Keratinocyte (primary cell): ENCODE measurements at regions not wholly inside any gene's neighbourhood (a gene's known extent, or its start where the extent isn't known, plus 50 kb on each side); places are given as distances from the start of the nearest gene placed in this dataset.

ENCODE experiments used
- DNase-seq: peaks from one replicate; pipeline ENCODE4 v3.0.0-alpha.2; 2011; ENCODE audit warnings: low read depth, missing footprints, low spot score
- FAIRE-seq: peaks from 2 replicates; lab custom pipeline; 2011; peaks lifted over from hg19 to GRCh38; lab: Jason Lieb, UNC
- H2AFZ ChIP-seq: 2 replicates; pipeline ENCODE4 v1.6.0; 2012; ENCODE audit warnings: low read length, control low read depth, inconsistent platforms; ENCODE audit not compliant: control insufficient read depth
- H3K27ac ChIP-seq: 2 replicates; pipeline ENCODE4 v1.5.1; 2011; ENCODE audit warnings: low read length; ENCODE audit not compliant: control insufficient read depth, insufficient read depth
- H3K27me3 ChIP-seq: 3 replicates; pipeline ENCODE4 v1.6.0; 2011; ENCODE audit warnings: low read length; ENCODE audit not compliant: control insufficient read depth, insufficient read depth; ENCODE audit errors: extremely low read depth
- H3K36me3 ChIP-seq, 2 experiments: 2 replicates in 1 of 2; 3 replicates in 1 of 2; pipeline ENCODE4 v1.5.1; 2011; ENCODE audit warnings: low read length in 2 of 2, mild to moderate bottlenecking in 1 of 2; ENCODE audit not compliant: control insufficient read depth in 2 of 2, insufficient read depth in 2 of 2; ENCODE audit errors: extremely low read depth in 1 of 2
- H3K4me1 ChIP-seq: 3 replicates; pipeline ENCODE4 v1.5.1; 2011; ENCODE audit warnings: low read length; ENCODE audit not compliant: control insufficient read depth, insufficient read depth; ENCODE audit errors: extremely low read depth
- H3K4me2 ChIP-seq: 3 replicates; pipeline ENCODE4 v1.6.0; 2011; ENCODE audit warnings: low read depth, low read length; ENCODE audit not compliant: control insufficient read depth, insufficient read depth; ENCODE audit errors: extremely low read depth
- H3K4me3 ChIP-seq, 3 experiments: fragments of 200-600 bp in 1 of 3; sonication (generic) in 1 of 3; 2 replicates in 2 of 3; 3 replicates in 1 of 3; pipeline ENCODE4 v1.5.1; 2011 to 2016; ENCODE audit warnings: low read length in 3 of 3, mild to moderate bottlenecking in 3 of 3, control low read depth in 2 of 3, inconsistent platforms in 1 of 3, low read depth in 1 of 3, mixed read lengths in 1 of 3, mixed run types in 1 of 3, moderate library complexity in 1 of 3; ENCODE audit not compliant: control insufficient read depth in 2 of 3, insufficient read depth in 2 of 3; ENCODE audit errors: extremely low read depth in 1 of 3
- H3K79me2 ChIP-seq: 2 replicates; pipeline ENCODE4 v1.6.0; 2012; ENCODE audit warnings: low read length; ENCODE audit not compliant: control insufficient read depth, insufficient read depth
- H3K9ac ChIP-seq: 3 replicates; pipeline ENCODE4 v1.6.0; 2011; ENCODE audit warnings: low read length; ENCODE audit not compliant: control insufficient read depth, insufficient read depth; ENCODE audit errors: extremely low read depth
- H3K9me1 ChIP-seq: 3 replicates; pipeline ENCODE4 v1.6.0; 2011; ENCODE audit warnings: low read length; ENCODE audit not compliant: control insufficient read depth, insufficient read depth; ENCODE audit errors: extremely low read depth
- H3K9me3 ChIP-seq: 2 replicates; pipeline ENCODE4 v1.5.1; 2012; ENCODE audit warnings: low read depth, low read length; ENCODE audit not compliant: control insufficient read depth
- H4K20me1 ChIP-seq: 3 replicates; pipeline ENCODE4 v1.6.0; 2011; ENCODE audit warnings: low read length; ENCODE audit not compliant: control insufficient read depth, insufficient read depth; ENCODE audit errors: extremely low read depth
- EZH2 ChIP-seq: IDR thresholded peaks from one replicate; pipeline ENCODE4 v1.6.1; 2012; ENCODE audit warnings: inconsistent platforms, mild to moderate bottlenecking, low read length, moderate library complexity
- dilution Hi-C: fragments of 300-500 bp; cut with MboI; formaldehyde crosslinking; loops from one replicate; pipeline ENCODE4 v1.7.0; 2020; ENCODE audit warnings: low sequenced_read_pairs; ENCODE audit not compliant: extremely low pct_ligation_motif_present
- TF ChIP-seq, protein P1 (sequence below), 3 experiments: IDR thresholded peaks in 1 of 3; conservative IDR thresholded peaks in 1 of 3; optimal IDR thresholded peaks in 1 of 3; 2 replicates in 2 of 3; 3 replicates in 1 of 3; pipeline versions ENCODE3 to v1.5.1; 2011; ENCODE audit warnings: low read length in 3 of 3, mild to moderate bottlenecking in 3 of 3, moderate library complexity in 2 of 3, control low read depth in 1 of 3, inconsistent platforms in 1 of 3; ENCODE audit not compliant: insufficient read depth in 2 of 3; ENCODE audit errors: extremely low read depth in 1 of 3

DNA sequence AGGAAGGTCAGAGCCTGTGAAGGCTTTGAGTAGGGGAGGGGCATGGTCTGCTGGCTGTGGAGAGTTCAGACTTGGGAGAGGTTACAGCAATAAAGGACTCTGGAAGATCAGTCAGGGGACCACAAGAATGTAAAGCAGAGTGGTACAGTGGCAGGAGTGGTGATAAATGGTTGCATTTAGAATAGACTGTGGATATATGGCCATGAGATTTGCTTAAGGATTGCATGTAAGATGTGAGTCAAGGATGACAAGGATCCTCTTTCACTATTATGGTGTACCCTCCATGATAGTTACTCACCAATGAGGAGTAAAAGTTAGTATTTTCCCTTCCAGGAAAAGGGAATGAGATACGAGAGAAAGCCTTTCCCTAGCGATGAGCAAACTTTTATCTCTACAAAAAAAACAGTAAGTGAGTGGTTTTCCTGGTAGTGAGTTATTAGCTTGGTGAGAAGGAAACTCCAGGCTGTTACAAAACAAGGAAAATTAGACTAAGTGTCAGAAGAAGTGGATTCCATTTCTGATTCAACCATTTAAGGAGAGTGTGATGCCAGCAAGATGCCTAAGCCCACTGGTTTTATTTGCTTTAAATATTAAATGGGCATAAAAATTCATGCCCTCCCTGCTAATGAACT lies 818.0 kb upstream of the ACVR2A start:
- Histone ChIP-seq H3K36me3 (no peaks in the 10 kb centered on the region), H2AFZ (no peak overlapping the region), H3K9me1 (no peaks in the 10 kb centered on the region), H3K9me3 (no peaks in the 10 kb centered on the region), H3K79me2 (no peaks in the 10 kb centered on the region), H3K4me2 (no peak overlapping the region), H3K27me3 (no peaks in the 10 kb centered on the region), H3K4me3 (no peak overlapping the region), H3K4me1 (peaks cover 4% of the 10 kb centered on the region), H3K9ac (no peak overlapping the region), H4K20me1 (no peaks in the 10 kb centered on the region), H3K27ac (no peak overlapping the region)
- FAIRE-seq (peak; percentile 58), DNase-seq (no peak)
- dilution Hi-C loops, result loop anchor here (25.0 kb wide), 1 partner anchor 886 kb away; no protein-coding TSS in a partner anchor
- no peak for TF ChIP-seq EZH2
- TF ChIP-seq, protein P1, sequence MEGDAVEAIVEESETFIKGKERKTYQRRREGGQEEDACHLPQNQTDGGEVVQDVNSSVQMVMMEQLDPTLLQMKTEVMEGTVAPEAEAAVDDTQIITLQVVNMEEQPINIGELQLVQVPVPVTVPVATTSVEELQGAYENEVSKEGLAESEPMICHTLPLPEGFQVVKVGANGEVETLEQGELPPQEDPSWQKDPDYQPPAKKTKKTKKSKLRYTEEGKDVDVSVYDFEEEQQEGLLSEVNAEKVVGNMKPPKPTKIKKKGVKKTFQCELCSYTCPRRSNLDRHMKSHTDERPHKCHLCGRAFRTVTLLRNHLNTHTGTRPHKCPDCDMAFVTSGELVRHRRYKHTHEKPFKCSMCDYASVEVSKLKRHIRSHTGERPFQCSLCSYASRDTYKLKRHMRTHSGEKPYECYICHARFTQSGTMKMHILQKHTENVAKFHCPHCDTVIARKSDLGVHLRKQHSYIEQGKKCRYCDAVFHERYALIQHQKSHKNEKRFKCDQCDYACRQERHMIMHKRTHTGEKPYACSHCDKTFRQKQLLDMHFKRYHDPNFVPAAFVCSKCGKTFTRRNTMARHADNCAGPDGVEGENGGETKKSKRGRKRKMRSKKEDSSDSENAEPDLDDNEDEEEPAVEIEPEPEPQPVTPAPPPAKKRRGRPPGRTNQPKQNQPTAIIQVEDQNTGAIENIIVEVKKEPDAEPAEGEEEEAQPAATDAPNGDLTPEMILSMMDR (optimal IDR thresholded peaks at IDR 0.05 in 1 of 3, IDR thresholded peaks at IDR 0.05 in 1 of 3, conservative IDR thresholded peaks at IDR 0.05 in 1 of 3; ENCODE audit: extremely low read depth in 1 of 3, insufficient read depth in 2 of 3, low read length in 3 of 3), result no peak

DNA sequence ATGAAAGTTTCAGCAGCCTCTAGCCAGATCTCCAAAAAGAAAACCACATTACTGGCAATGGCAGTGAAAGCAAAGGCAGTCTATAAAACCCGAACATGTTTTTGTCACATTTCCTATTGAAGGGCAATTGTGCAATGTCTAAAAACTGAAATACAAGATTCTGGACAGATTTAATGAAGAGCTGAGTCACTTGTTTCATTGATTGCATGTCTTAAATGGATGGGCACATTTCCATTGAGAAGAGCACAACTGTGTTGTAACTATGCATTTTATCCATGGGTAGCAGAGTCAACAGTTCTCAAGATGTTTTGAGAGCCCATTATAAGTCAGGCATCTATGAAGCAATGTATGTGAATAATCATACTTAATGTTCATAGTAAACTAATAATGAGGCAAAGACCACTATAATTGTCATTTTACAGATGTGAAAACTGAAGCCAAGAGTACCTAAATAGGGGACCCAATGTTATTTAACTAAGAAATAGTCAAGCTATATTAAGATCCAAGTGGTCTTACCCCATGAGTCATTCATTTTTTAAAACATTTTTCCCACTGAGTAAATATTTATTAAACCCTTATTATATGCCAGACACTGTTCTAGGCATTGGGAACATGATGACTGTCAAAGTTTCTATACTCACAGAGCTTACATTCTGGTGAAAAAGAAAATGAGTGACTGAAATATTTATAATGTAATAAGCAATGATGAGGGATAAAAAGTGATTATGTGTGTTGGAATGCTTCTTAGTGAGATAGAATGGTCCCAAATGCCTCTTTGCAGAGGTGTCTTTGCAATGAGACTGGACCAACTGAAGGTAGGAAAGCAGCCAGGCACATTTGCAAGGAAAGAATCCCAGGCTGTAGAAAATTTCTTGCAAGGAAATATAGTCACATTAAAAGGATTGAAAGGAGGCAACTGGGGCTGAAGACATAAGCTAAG lies 818.9 kb upstream of the ACVR2A start:
- Histone ChIP-seq H4K20me1 (no peaks in the 10 kb centered on the region), H3K9me3 (no peaks in the 10 kb centered on the region), H3K9me1 (no peaks in the 10 kb centered on the region), H3K4me3 (no peak overlapping the region), H2AFZ (no peak overlapping the region), H3K27ac (no peak overlapping the region), H3K4me1 (no peaks in the 10 kb centered on the region), H3K9ac (no peak overlapping the region), H3K79me2 (no peaks in the 10 kb centered on the region), H3K4me2 (no peak overlapping the region), H3K27me3 (no peaks in the 10 kb centered on the region), H3K36me3 (no peaks in the 10 kb centered on the region)
- TF ChIP-seq EZH2, result no peak
- TF ChIP-seq, protein P1 (optimal IDR thresholded peaks at IDR 0.05 in 1 of 3, IDR thresholded peaks at IDR 0.05 in 1 of 3, conservative IDR thresholded peaks at IDR 0.05 in 1 of 3; ENCODE audit: extremely low read depth in 1 of 3, insufficient read depth in 2 of 3, low read length in 3 of 3), result no peak
- FAIRE-seq (no peak), DNase-seq (no peak)
- dilution Hi-C loops, result loop anchor here (25.0 kb wide), 1 partner anchor 886 kb away; no protein-coding TSS in a partner anchor
